Activated CD8-positive, alpha-beta memory T cell treated with anti-CD3 and anti-CD28 coated beads for 24 hours (primary cell): ENCODE measurements at regions not wholly inside any gene's neighbourhood (a gene's known extent, or its start where the extent isn't known, plus 50 kb on each side); places are given as distances from the start of the nearest gene placed in this dataset.
"Not testable (repeated sequence)": the region's sequence is repeated elsewhere in the genome, so short reads cannot be mapped to it uniquely, and the experiment has no call there.

Experiments used
- DNase-seq: peaks from one replicate; pipeline ENCODE4 v3.0.0-alpha.2; 2020

GRCh38 chr3:177889652-177890358, 646.4 kb upstream of the KCNMB2 start:
- DNase-seq = no peak

GRCh38 chr3:177890359-177890683, 645.9 kb upstream of the KCNMB2 start:
- DNase-seq = no peak

GRCh38 chr3:177891569-177891968, 644.7 kb upstream of the KCNMB2 start:
- not testable (repeated sequence) for DNase-seq

GRCh38 chr3:177893331-177893730, 642.9 kb upstream of the KCNMB2 start:
- no peak for DNase-seq

- no peak for DNase-seq
Observed at GRCh38 chr3:177894081-177894728, 642.0 kb upstream of the KCNMB2 start.

- no peak for DNase-seq
Observed at GRCh38 chr3:177898185-177898584, 638.1 kb upstream of the KCNMB2 start.

GRCh38 chr3:177899275-177900067, 636.8 kb upstream of the KCNMB2 start:
- no peak for DNase-seq

GRCh38 chr3:177902876-177903275, 633.4 kb upstream of the KCNMB2 start:
- no peak for DNase-seq

GRCh38 chr3:177904621-177905020, 631.6 kb upstream of the KCNMB2 start:
- no peak for DNase-seq

GRCh38 chr3:177905173-177906125, 630.8 kb upstream of the KCNMB2 start:
- no peak for DNase-seq

GRCh38 chr3:177906126-177906511, 630.1 kb upstream of the KCNMB2 start:
- DNase-seq = no peak

- no peak for DNase-seq
Observed at GRCh38 chr3:177906578-177907229, 629.5 kb upstream of the KCNMB2 start.

GRCh38 chr3:177909530-177909929, 626.7 kb upstream of the KCNMB2 start:
- not testable (repeated sequence) for DNase-seq

GRCh38 chr3:177914224-177914623, 622.0 kb upstream of the KCNMB2 start:
- DNase-seq = no peak

GRCh38 chr3:177916461-177916860, 619.8 kb upstream of the KCNMB2 start:
- no peak for DNase-seq

GRCh38 chr3:177917234-177917861, 618.9 kb upstream of the KCNMB2 start:
- no peak for DNase-seq

GRCh38 chr3:177921153-177921552, 615.1 kb upstream of the KCNMB2 start:
- DNase-seq = no peak

GRCh38 chr3:177924261-177924660, 612.0 kb upstream of the KCNMB2 start:
- no peak for DNase-seq

- no peak for DNase-seq
Observed at GRCh38 chr3:177928172-177928873, 607.9 kb upstream of the KCNMB2 start.

GRCh38 chr3:177929310-177929709, 606.9 kb upstream of the KCNMB2 start:
- DNase-seq = no peak

GRCh38 chr3:177930771-177931170, 605.5 kb upstream of the KCNMB2 start:
- DNase-seq = no peak
